ENCODE measurements at regions not wholly inside any gene's neighbourhood (a gene's known extent, or its start where the extent isn't known, plus 50 kb on each side); places are given as distances from the start of the nearest gene placed in this dataset.

DNA sequence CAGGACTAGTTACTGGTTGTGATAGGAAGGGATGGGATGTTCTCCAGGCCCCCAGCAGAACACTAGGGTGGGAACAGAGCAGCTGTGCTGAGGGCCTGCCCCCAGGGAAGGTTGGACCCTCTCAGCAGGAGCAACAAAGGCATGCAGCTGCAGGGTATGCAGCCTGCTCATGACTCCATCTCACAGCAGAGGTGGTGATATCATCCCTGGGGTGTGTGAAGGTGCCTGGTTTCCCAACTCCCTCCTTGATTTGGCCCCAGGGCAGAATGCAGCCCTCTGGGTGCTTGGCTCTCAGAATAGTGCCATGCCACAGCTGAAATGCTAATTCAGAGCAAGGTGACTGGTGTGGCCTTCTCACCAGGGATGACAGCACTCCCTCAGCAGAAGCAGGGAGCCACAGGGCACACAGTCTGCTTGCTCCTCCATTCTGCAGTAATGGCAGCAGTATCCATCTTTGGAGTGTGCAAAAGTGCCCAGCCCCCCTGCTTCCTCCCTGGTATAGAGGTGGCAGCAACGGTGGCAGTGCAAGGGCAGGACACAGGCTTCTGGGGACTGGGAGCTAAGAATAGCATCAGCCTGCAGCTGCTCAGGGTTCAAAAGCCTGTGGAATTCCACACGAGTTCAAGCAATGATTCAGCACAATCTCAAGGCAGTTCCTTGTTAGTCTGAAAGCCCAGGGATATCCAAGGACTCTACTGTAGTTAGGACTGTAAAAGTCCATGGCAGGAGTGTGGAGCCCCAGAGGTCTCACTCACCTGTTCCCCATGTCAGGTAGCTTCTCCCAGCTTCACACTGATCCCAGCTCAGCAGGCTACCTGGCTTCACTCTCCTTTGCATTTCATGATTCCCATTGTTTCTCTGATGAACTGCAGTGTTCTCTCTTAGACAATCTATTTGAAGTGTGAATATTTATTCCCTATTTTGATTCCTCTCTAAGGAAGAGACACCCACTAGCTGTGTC, 298.1 kb upstream of the FOXG1 start:
- H3K9me3 ChIP-seq = peaks cover 0 to 31% (median 10%) of the 10 kb centered on the region in 11 donors
- H3K36me3 ChIP-seq = no peaks in the 10 kb centered on the region
- ATAC-seq (no peak), DNase-seq (no peak)
- intact Hi-C loops (cut with DNase I) = no loop called here
- no peak for TF ChIP-seq CTCF (IDR thresholded peaks at IDR 0.05)
- no peak overlapping the region for H3K4me3 ChIP-seq
- 16 to 18% methylated on average over 2 of the region's 2 CpGs for WGBS, 2 donors
- no peaks in the 10 kb centered on the region for H3K27me3 ChIP-seq
- no peak overlapping the region for H3K27ac ChIP-seq
- H3K4me1 ChIP-seq = no peaks in the 10 kb centered on the region

GRCh38 chr14:28482251-28483040, 284.1 kb upstream of the FOXG1 start:
- DNase-seq = no peak
- TF ChIP-seq CTCF (IDR thresholded peaks at IDR 0.05) = no peak
- Histone ChIP-seq H3K27ac (no peak overlapping the region), H3K36me3 (no peaks in the 10 kb centered on the region), H3K27me3 (no peaks in the 10 kb centered on the region), H3K4me1 (no peaks in the 10 kb centered on the region), H3K4me3 (no peak overlapping the region), H3K9me3 (peaks cover 0 to 3% (median 0%) of the 10 kb centered on the region in 11 donors)
- intact Hi-C loops (cut with DNase I) = no loop called here
- ATAC-seq = no peak
- WGBS, 2 donors = 63 to 69% methylated on average over 8 of the region's 8 CpGs

DNA sequence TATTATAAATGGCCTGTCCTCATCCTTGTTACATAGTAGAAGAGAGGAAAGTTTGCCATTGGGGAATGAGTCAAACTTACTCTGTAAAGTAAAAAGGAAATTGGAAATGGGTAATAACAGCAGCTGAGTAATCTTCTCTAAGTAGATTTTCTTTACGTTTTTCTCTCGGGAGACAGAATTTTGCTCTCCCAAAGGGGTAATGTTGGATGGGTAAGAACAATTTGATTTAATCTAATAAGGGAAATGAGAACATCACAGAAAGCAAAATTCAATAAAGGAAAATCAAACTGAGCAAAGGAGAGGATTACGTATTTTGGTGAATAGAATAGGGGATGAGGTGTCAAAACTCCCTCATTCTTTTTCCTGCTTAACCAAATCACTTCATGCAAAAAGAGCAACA, 283.1 kb upstream of the FOXG1 start:
- Histone ChIP-seq H3K4me3 (no peak overlapping the region), H3K27me3 (no peaks in the 10 kb centered on the region), H3K9me3 (peaks cover 0 to 3% (median 0%) of the 10 kb centered on the region in 11 donors), H3K4me1 (no peaks in the 10 kb centered on the region), H3K27ac (no peak overlapping the region), H3K36me3 (no peaks in the 10 kb centered on the region)
- DNase-seq (no peak), ATAC-seq (no peak)
- intact Hi-C loops (cut with DNase I) = no loop called here
- no peak for TF ChIP-seq CTCF (IDR thresholded peaks at IDR 0.05)
- WGBS, 2 donors = 86 to 90% methylated on average over 3 of the region's 3 CpGs

GRCh38 chr14:28488684-28489083, 277.9 kb upstream of the FOXG1 start:
- intact Hi-C loops (cut with DNase I) = no loop called here
- Histone ChIP-seq H3K27me3 (no peaks in the 10 kb centered on the region), H3K36me3 (no peaks in the 10 kb centered on the region), H3K9me3 (no peaks in the 10 kb centered on the region), H3K27ac (no peak overlapping the region), H3K4me3 (no peak overlapping the region), H3K4me1 (no peaks in the 10 kb centered on the region)
- DNase-seq = no peak
- ATAC-seq = no peak
- no peak for TF ChIP-seq CTCF (IDR thresholded peaks at IDR 0.05)

Measured in heart right ventricle (tissue), 16 donors.